HG03175 (cell line): ENCODE measurements at regions not wholly inside any gene's neighbourhood (a gene's known extent, or its start where the extent isn't known, plus 50 kb on each side); places are given as distances from the start of the nearest gene placed in this dataset.

Experiments used
- ATAC-seq: cut with Tn5 transposase; IDR thresholded peaks from one replicate; pipeline ENCODE4 v1.9.1; 2021; ENCODE audit warnings: mild to moderate bottlenecking, moderate library complexity; ENCODE audit not compliant: unreplicated experiment

DNA sequence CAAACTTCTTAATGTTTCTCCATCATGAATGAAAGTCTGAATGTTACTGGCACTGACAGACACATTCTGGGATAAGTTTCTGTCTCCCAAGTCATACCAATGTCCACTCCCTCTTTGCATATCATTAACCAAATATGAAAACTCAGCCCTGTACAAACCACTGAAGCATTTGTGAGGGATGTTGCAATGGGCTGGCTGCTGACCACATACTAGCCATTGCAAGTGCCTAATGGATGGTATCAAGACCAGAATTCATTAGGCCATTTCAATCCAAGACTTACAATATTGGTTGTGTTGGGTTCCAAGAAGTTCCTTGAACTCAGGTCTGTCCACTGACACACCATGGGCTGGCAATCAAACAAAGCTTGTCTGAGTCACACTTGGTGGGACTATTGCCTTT is 73.8 kb downstream of the CBLN2 start:
- ATAC-seq, result no peak

DNA sequence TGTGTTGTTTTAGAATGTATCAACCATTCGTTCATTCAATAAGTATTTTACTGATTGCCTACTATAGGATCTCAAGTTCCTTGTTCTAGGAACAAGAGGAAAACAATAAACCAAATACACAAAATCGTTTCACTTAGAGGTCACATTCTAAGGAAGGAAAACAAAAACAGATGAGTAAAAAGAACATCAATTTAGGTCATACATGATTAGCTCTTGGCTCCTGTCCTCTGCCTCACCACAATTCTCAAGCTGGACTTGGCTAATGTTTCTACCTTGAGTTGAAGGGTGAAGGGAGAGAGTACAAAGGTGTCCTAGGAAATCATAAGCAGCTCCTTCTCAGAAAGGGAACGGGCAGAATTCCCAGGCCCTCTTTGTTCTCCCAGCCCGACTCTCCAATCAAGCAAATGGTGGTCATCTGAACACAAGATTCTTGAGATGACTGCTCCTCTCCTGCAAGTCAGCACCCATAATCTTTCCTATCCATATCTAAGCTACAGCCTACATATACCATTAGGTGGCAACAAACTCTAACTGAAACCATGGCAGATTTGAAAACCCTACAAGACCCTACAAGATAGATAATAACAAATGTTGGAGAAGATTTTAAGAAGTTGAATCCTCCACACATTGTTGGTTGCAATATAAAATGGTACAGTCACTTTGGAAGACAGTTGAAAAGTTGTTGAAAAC is 76.0 kb downstream of the CBLN2 start:
- no peak for ATAC-seq

DNA sequence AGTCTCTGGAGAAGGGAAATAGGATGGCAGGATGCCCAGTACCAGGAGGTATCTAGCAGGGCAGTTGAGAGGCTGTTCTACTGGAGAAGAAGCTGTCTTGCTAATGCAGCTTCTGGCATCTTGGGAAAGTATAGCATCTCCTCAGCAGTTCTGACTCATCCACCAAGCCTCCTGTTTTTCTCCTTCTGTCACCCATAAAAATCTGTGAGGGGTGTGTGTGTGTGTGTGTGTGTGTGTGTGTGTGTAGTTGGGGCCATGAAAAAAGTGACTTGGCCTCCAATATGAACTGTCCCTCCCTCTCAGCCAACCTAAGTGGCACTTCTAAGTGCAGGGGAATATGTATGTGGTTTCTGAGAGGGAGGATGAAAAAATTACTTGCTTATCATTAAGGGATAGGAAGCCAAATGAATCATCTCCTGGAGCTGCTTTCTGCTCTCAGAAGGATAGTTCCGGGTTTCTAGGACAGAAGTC is 83.9 kb downstream of the CBLN2 start:
- no peak for ATAC-seq

DNA sequence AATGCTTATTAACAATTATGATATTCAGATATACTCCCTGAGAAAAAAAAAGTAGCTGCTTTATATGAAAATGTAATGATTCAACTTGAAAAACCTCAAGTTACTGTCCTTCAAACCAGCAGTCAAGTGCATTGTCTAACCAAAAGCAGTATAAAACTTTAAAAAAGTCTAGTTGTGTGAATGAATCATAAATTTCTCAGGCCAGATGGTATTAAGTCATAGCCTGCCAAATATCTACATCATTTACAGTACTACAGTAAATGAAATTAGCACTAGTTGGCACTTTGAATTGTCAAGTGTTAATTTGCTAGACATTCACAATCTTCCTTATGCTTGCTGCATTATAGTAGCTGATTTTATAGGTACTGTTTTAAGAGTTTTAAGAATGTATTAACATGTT is 85.9 kb downstream of the CBLN2 start:
- no peak for ATAC-seq

- no peak for ATAC-seq
Measured at GRCh38 chr18:72456802-72457201, 87.3 kb downstream of the CBLN2 start.

DNA sequence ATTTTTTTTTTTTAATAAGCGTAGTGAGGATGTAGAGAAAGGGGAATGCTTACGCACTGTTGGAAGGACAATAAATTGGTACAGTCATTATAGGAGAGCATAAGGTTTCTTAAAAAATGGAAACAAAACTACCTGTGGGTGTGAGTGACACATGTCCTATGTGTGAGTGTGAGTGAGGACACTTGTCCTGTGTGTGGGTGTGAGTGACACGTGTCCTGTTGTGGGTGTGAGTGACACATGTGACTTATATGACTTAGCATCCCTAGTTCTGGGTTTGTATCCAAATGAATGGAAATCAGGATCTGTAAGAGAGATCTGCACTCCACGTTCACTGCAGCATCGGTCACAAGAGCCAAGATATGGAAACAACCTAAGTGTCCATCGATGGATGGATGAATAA is 91.8 kb downstream of the CBLN2 start:
- ATAC-seq, result no peak

DNA sequence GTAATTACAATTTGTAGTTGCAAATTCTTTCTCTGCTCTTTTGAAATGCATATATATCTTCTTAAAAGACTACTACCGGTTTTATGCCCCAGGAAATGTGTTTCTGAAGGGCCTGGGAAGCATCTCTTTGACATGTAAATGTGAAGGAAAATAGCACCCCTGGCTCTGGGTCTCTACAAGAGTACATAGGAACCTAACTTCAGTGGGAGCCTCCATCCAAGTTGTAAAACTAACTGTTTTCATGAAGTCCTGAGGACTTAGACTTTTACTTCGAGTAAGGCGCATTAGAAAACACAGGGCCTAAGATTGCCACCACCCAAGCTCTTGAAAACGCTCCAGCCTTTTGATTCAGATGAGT is 99.4 kb downstream of the CBLN2 start:
- ATAC-seq, result no peak

DNA sequence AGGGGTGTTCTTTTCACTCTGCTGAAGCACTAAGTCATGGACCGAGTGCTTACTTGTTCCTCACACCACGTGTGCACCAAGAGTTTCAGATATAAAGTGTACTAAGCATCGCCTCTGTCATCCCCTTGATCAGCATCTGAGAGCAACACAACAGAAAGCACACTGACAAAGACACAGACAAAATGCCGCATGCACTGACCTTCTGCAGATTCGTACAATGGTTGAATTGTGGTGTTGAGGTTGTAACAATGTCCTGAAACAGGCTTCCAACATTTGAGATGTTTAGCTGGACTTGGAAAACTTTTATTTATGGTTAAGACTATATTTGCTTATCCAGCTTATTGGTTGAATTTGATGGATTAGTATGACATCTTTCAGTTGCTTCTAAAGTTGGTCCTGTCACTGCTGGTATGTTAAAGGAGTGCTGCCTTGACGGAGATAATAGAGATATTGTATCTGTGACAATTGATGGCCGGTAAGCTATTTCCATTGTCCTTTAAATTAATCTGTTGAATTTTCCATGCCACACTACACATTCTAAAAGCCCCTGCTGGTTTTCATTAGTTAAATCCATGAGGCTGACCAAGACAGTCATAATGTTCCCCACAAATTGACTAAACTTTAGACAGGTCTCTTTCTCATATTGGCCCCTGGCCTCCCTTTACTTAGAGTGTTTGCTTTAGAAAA is 99.9 kb downstream of the CBLN2 start:
- ATAC-seq, result no peak

DNA sequence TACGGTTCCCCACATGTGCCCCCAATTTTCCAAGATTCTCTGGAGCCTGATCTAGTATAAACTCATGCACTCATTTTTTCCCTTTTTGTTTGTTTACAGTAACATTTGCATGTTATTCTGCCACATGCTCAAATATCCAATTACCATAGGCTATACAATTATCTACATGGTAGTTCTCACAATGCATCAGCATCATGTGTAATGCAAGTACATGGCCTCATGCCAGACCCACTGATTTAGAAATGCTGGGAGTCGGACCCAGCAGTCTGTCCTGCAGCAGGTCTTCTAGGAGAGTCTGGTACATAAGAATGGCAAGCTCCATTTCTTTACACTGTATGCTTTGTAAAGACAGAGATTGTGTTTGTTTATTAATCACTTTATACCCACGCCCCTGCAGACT is 107.7 kb downstream of the CBLN2 start:
- no peak for ATAC-seq

DNA sequence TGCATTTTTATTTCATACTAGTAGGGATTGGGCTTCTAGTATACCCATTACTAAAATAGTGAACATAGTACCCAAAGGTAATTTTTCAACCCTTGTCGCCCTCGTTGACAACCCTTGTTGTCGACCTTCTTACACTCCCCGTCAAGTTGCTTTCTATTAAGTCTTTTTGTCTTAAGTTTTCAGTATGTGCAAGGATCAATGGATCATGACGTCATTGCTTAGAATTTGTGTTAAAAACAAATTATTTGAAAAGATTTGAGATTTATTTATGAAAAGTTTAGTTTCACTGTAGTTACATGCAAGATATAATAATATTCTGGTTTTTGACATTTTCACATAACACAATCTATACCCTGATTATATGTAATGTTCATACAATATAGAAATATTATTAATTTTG is 110.4 kb downstream of the CBLN2 start:
- ATAC-seq, result no peak

GRCh38 chr18:72427721-72428120 is 116.4 kb downstream of the CBLN2 start:
- ATAC-seq, result no peak

DNA sequence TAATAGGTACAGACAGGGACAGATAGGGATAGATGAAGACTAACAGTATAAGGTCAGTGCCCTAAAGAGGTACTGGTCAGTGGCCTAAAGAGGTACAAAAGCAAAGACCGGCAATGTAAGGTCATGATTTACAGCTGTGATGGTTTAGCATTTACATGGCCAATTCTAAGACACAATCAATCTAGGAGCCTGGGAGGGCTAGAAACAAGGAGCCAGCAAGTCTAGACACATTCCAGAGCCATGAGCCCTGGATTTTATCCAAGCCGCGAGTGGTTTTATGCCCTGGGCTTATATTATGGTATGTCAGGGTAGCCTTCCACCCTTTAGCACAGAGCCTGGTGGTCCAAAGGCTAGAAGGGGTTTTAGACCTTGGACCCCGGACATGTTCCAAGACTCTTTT is 124.2 kb downstream of the CBLN2 start:
- ATAC-seq, result no peak

GRCh38 chr18:72412927-72413326 is 131.2 kb downstream of the CBLN2 start:
- ATAC-seq, result no peak

- ATAC-seq, result no peak
Measured at GRCh38 chr18:72411261-72411660, 132.9 kb downstream of the CBLN2 start.

DNA sequence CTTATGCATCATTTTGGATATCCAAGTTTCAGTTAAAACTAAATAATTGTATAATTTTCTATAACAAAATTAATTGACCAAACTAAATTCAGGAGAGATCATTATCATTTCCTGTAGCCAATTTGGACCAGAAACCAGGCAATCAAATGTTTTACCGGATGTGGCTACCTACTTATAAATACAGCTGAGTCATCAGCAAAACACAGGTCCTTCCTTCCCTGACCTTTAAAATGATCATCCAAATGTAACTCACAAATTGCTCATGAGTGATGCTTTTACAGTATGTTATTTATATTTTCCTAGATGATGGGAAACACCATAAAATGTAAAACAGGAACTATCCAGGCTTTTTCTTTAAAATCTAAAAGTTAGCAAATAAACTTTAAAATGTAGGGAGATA is 133.7 kb downstream of the CBLN2 start:
- no peak for ATAC-seq

DNA sequence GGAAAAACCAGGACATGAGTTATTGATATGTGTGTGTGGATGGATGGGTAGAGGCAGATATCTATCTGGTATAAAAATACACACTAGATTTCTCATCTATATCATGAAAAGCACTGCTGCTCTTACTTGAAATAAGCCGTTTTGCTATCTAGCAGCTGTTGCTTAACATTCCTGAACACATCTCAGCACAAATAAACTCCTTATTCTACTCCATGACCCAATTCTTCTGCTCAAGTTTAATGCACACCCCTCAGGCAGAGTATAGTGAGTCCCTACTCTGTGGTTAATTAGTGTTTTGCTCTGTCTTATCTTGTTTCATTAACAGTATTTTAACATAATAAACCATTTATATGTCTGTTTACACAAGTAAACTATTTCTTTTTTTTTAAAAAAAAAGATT is 134.2 kb downstream of the CBLN2 start:
- no peak for ATAC-seq

DNA sequence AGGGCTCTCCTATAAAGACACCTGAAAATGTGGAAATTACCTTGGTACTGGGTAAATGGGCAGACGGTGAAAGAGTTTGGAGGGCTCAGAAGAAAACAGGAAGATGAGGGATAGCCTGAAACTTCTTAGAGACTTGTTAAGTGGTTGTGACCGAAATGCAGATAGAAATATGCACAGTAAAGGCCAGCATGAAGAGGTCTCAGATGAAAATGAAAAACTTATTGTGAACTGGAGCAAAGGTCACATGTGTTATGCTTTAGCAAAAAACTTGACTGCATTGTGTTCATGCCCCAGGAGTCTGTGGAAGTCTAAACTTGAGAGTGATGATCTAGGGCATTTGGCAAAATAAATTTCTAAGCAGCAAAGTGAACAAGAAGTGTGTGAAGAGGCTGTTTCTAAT is 137.1 kb downstream of the CBLN2 start:
- no peak for ATAC-seq

GRCh38 chr18:72391951-72392350 is 152.2 kb downstream of the CBLN2 start:
- no peak for ATAC-seq

DNA sequence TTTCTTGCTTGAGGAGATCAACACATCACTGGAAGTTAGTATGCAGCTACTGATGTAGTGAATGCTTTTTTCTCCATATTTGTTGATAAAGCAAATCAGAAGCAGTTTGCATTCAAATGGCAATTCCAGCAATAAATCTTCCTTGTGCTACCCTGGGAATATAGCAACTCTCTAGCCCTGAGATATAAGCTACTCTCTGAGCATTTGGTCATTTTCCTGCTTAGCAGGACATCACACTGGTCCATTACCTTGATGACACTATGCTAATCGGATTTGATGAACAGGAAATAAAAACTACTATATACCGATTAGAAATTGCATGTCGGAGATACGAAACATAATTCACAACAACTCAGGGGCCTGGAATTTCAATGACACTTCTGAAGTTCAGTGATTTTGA is 152.7 kb downstream of the CBLN2 start:
- no peak for ATAC-seq

- no peak for ATAC-seq
Measured at GRCh38 chr18:72378016-72378415, 166.1 kb downstream of the CBLN2 start.

- ATAC-seq, result no peak
Measured at GRCh38 chr18:72376256-72376655, 167.9 kb downstream of the CBLN2 start.

- no peak for ATAC-seq
Measured at GRCh38 chr18:72375618-72376017, 168.5 kb downstream of the CBLN2 start.

GRCh38 chr18:72372076-72372475 is 172.1 kb downstream of the CBLN2 start:
- no peak for ATAC-seq
